Fibroblast of lung (primary cell): ENCODE measurements at regions not wholly inside any gene's neighbourhood (a gene's known extent, or its start where the extent isn't known, plus 50 kb on each side); places are given as distances from the start of the nearest gene placed in this dataset.

Experiments used
- EZH2 ChIP-seq: IDR thresholded peaks from 2 replicates; pipeline ENCODE4 v1.5.1; 2012; ENCODE audit warnings: low read length, control low read depth, mild to moderate bottlenecking; ENCODE audit errors: missing control alignments
- TF ChIP-seq, protein P1 (sequence below), 2 donors: IDR thresholded peaks in 1 of 2; conservative IDR thresholded peaks in 1 of 2; 1 replicate in 1 of 2; 2 replicates in 1 of 2; pipeline ENCODE4 v1.5.1; 2011 to 2012; ENCODE audit warnings: low read length in 2 of 2, control low read depth in 1 of 2, inconsistent platforms in 1 of 2, low read depth in 1 of 2, mild to moderate bottlenecking in 1 of 2

DNA sequence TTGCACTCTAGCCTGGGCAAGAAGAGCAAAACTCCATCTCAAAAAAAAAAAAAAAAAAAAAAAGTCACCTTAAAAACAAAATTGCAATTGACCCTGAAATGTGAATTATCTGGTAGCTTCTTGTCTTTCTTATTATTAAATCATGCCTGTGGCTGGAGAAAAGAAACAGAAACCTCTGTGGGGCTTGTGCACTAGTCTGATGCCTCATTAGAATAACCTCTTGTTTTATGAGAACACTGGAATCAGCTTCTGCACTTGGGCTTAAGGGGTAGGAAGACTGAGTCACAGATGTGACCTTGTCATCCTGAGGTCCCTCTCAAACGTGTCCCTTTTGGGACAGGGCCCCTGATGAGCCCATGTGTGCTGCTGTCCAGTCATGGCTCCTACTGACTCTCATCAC lies 237.9 kb downstream of the DACT1 start:
- TF ChIP-seq, protein P1, sequence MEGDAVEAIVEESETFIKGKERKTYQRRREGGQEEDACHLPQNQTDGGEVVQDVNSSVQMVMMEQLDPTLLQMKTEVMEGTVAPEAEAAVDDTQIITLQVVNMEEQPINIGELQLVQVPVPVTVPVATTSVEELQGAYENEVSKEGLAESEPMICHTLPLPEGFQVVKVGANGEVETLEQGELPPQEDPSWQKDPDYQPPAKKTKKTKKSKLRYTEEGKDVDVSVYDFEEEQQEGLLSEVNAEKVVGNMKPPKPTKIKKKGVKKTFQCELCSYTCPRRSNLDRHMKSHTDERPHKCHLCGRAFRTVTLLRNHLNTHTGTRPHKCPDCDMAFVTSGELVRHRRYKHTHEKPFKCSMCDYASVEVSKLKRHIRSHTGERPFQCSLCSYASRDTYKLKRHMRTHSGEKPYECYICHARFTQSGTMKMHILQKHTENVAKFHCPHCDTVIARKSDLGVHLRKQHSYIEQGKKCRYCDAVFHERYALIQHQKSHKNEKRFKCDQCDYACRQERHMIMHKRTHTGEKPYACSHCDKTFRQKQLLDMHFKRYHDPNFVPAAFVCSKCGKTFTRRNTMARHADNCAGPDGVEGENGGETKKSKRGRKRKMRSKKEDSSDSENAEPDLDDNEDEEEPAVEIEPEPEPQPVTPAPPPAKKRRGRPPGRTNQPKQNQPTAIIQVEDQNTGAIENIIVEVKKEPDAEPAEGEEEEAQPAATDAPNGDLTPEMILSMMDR (conservative IDR thresholded peaks at IDR 0.05 in 1 of 2, IDR thresholded peaks at IDR 0.05 in 1 of 2; ENCODE audit: low read depth in 1 of 2, low read length in 2 of 2): no peak
- no peak for TF ChIP-seq EZH2
